ENCODE measurements at regions not wholly inside any gene's neighbourhood (a gene's known extent, or its start where the extent isn't known, plus 50 kb on each side); places are given as distances from the start of the nearest gene placed in this dataset.

DNA sequence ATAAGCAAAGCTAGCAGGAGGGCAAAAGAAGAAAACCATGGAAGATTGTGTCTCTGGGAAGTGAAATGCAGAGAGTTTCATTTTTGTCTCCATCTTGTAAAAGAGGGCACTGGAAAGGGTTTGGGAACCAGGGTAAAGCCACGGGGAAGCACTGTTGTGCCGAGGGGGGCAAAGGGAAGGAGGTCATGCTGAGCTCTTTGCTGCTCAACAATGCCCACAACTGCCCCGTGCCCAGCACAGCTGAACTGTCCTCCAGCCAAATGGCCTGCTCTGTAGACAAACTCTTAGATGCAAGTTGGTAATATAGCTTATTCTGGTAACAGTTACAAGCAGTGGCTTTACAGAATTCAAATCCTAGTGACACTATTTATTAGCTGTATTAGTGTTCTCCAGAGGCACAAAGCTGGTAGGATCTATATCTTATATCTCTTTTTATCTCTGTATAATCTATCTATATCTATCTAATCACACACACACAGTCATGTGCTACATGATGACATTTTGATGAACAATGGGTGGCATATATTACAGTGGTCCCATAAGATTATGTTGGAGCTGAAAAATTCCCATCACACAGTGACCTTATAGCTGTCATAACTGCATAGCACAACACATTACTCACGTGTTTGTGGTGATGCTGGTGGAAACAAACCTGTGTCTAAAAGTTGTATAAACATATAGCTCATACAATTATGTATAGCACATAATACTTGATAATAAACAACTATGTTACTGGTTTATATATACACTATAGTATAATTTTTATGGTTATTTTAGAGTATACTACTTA lies 203.4 kb upstream of the DDHD1 start:
- H3K36me3 ChIP-seq: no peaks in the 10 kb centered on the region
- no peak overlapping the region for H3K27ac ChIP-seq
- H3K4me1 ChIP-seq (replicated peaks): no peaks in the 10 kb centered on the region
- H3K27me3 ChIP-seq (replicated peaks; ENCODE audit: insufficient read depth): no peaks in the 10 kb centered on the region
- intact Hi-C loops (cut with DNase I): no loop called here
- no peaks in the 10 kb centered on the region for H3K9me3 ChIP-seq
- 79% methylated on average over 4 of the region's 4 CpGs for WGBS
- no peak overlapping the region for H3K4me3 ChIP-seq
- TF ChIP-seq, protein P1, sequence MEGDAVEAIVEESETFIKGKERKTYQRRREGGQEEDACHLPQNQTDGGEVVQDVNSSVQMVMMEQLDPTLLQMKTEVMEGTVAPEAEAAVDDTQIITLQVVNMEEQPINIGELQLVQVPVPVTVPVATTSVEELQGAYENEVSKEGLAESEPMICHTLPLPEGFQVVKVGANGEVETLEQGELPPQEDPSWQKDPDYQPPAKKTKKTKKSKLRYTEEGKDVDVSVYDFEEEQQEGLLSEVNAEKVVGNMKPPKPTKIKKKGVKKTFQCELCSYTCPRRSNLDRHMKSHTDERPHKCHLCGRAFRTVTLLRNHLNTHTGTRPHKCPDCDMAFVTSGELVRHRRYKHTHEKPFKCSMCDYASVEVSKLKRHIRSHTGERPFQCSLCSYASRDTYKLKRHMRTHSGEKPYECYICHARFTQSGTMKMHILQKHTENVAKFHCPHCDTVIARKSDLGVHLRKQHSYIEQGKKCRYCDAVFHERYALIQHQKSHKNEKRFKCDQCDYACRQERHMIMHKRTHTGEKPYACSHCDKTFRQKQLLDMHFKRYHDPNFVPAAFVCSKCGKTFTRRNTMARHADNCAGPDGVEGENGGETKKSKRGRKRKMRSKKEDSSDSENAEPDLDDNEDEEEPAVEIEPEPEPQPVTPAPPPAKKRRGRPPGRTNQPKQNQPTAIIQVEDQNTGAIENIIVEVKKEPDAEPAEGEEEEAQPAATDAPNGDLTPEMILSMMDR (IDR thresholded peaks at IDR 0.05): no peak
- TF ChIP-seq POLR2AphosphoS5 (IDR thresholded peaks at IDR 0.05) (no peak), POLR2A (IDR thresholded peaks at IDR 0.05) (no peak)
- no peak for DNase-seq (ENCODE audit: low spot score)

- intact Hi-C loops (cut with DNase I): no loop called here
- H3K27ac ChIP-seq: no peak overlapping the region
- no peaks in the 10 kb centered on the region for H3K27me3 ChIP-seq (replicated peaks; ENCODE audit: insufficient read depth)
- no peaks in the 10 kb centered on the region for H3K4me1 ChIP-seq (replicated peaks)
- no peak for DNase-seq (ENCODE audit: low spot score)
- 35% methylated on average over 5 of the region's 5 CpGs for WGBS
- H3K9me3 ChIP-seq: no peaks in the 10 kb centered on the region
- no peak overlapping the region for H3K4me3 ChIP-seq
- H3K36me3 ChIP-seq: no peaks in the 10 kb centered on the region
- TF ChIP-seq, protein P1 (IDR thresholded peaks at IDR 0.05): no peak
- TF ChIP-seq POLR2A (IDR thresholded peaks at IDR 0.05) (no peak), POLR2AphosphoS5 (IDR thresholded peaks at IDR 0.05) (no peak)
These were observed 202.5 kb upstream of the DDHD1 start for GRCh38 chr14:53355581-53356112.

DNA sequence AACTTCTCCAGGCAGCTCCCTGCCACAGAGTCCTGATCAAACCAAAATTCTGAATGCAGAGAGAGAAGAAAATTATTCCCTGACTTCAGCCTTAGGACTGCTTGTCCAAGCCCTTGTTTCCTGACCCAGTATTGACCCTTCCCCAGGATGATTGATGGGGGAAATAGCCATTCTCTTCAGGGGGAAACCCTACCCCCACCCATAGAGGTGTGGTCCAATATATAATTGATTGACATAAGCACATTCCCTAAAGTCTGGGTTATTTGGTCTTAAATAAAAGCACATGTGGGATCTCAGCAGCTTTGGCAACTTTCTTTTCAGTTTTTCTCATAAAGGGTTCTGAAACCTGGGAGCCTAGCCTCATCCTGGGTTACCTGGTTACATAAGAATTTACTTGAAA lies 201.2 kb upstream of the DDHD1 start:
- H3K4me3 ChIP-seq: no peak overlapping the region
- TF ChIP-seq POLR2AphosphoS5 (IDR thresholded peaks at IDR 0.05): no peak
- H3K27me3 ChIP-seq (replicated peaks; ENCODE audit: insufficient read depth): no peaks in the 10 kb centered on the region
- H3K9me3 ChIP-seq: no peaks in the 10 kb centered on the region
- intact Hi-C loops (cut with DNase I): no loop called here
- no peak for DNase-seq (ENCODE audit: low spot score)
- H3K4me1 ChIP-seq (replicated peaks): no peaks in the 10 kb centered on the region
- H3K36me3 ChIP-seq: no peaks in the 10 kb centered on the region
- no peak overlapping the region for H3K27ac ChIP-seq

DNA sequence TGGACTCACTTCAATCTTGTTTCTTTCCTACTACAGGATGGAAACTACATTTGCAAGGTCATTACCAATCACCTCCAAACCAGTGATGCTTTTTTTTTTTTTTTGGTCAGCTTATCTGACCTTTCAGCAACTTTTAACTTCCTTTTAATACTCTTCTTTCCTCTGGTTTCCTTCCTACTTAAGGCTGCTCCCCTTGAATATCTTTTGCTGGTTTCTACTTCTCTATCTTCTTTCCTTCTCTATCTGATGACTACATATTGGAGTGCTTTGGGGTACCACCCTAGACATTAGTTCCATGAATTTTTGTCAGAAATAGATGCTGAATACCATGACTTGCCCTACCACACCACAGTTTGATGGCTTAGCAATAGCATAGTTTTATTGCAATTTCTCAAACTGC lies 197.7 kb upstream of the DDHD1 start:
- DNase-seq (ENCODE audit: low spot score): no peak
- no peaks in the 10 kb centered on the region for H3K4me1 ChIP-seq (replicated peaks)
- H3K4me3 ChIP-seq: no peak overlapping the region
- no peaks in the 10 kb centered on the region for H3K36me3 ChIP-seq
- no peaks in the 10 kb centered on the region for H3K9me3 ChIP-seq
- no peak overlapping the region for H3K27ac ChIP-seq
- no peaks in the 10 kb centered on the region for H3K27me3 ChIP-seq (replicated peaks; ENCODE audit: insufficient read depth)
- intact Hi-C loops (cut with DNase I): no loop called here
- TF ChIP-seq POLR2A (IDR thresholded peaks at IDR 0.05) (no peak), POLR2AphosphoS5 (IDR thresholded peaks at IDR 0.05) (no peak)
- TF ChIP-seq, protein P1 (IDR thresholded peaks at IDR 0.05): no peak

DNA sequence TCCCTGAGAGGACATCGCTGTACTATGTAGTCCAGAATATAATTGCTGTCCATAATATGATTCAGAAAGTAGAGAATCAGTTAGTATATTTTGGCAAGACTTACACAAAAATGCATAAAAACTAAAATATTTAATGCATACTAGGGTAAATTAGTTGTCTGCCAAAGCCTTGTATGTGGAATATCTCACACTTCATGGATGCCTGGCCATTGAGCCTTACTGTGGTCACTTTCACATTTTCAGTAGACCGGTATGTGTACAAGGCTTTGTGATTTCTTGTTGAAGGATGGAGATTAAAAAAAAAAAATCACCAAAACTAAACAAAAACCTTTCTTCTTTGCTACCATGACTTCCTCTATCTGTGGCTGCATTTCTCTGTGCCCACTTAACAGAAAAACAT lies 197.3 kb upstream of the DDHD1 start:
- H3K4me1 ChIP-seq (replicated peaks): no peaks in the 10 kb centered on the region
- no peak for DNase-seq (ENCODE audit: low spot score)
- no peaks in the 10 kb centered on the region for H3K9me3 ChIP-seq
- TF ChIP-seq POLR2A (IDR thresholded peaks at IDR 0.05) (no peak), POLR2AphosphoS5 (IDR thresholded peaks at IDR 0.05) (no peak)
- TF ChIP-seq, protein P1 (IDR thresholded peaks at IDR 0.05): no peak
- no peak overlapping the region for H3K4me3 ChIP-seq
- intact Hi-C loops (cut with DNase I): no loop called here
- 96% methylated on average over 2 of the region's 2 CpGs for WGBS
- no peak overlapping the region for H3K27ac ChIP-seq
- H3K36me3 ChIP-seq: no peaks in the 10 kb centered on the region
- no peaks in the 10 kb centered on the region for H3K27me3 ChIP-seq (replicated peaks; ENCODE audit: insufficient read depth)
